ENCODE measurements at regions not wholly inside any gene's neighbourhood (a gene's known extent, or its start where the extent isn't known, plus 50 kb on each side); places are given as distances from the start of the nearest gene placed in this dataset.
A peak's percentile ranks its signal among the peaks of the same experiment; 100 is the strongest.

DNA sequence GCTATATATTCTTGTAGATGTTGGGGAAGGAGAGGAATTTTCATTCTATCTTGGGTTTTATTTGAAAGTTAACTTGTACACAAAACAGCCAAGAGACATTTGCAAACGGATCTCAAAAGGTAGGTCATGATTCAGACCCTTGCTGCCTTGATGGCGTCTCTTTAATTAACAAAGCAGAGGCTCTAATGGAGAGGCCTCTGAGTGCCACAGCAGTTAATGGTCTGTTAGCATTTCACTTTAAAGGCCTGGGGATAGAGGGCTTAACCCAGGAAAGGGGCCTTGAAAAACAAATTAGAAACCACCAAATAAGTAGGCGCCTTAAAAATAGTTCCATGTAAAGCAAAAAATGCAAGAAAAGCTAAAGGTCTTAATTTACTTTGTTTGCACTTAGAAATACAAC lies 836.9 kb upstream of the CELF4 start:
- H3K9ac ChIP-seq (replicated peaks in 1 of 4; ENCODE audit: extremely low read depth in 1 of 4, low read depth in 3 of 4, low read length in 3 of 4): peak overlapping the region in 1 of 4 experiments; percentile 8; a peak in 1 of 7 replicates

More for the DNA sequence above, 836.9 kb upstream of the CELF4 start:
- Histone ChIP-seq H3K36me3 (ENCODE audit: control insufficient read depth in 2 of 4, insufficient read depth in 4 of 4, low read length in 3 of 4) (no peaks in the 10 kb centered on the region), H3K23ac (ENCODE audit: insufficient read length) (no peak overlapping the region), H3K4ac (replicated peaks; ENCODE audit: insufficient read length, low read depth, low read length) (no peak overlapping the region), H2BK5ac (ENCODE audit: low read depth, low read length) (no peak overlapping the region), H3K27me3 (replicated peaks in 1 of 4; ENCODE audit: control insufficient read depth in 3 of 4, extremely low read depth in 1 of 4, insufficient read depth in 3 of 4, low read length in 3 of 4) (no peaks in the 10 kb centered on the region), H3K14ac (ENCODE audit: insufficient read length) (no peak overlapping the region), H4K91ac (replicated peaks; ENCODE audit: insufficient read length, low read length) (no peak overlapping the region), H3K18ac (ENCODE audit: extremely low read depth, low read length) (no peak overlapping the region), H3K79me2 (ENCODE audit: control insufficient read depth in 1 of 2, insufficient read depth in 2 of 2, low read length in 2 of 2) (no peaks in the 10 kb centered on the region), H3K4me3 (ENCODE audit: extremely low read depth in 1 of 4, insufficient read depth in 2 of 4, low read depth in 3 of 4, low read length in 4 of 4) (no peak overlapping the region), H3K23me2 (ENCODE audit: low read depth, low read length) (no peaks in the 10 kb centered on the region), H3K4me2 (ENCODE audit: insufficient read depth in 1 of 2, low read depth in 2 of 2, low read length in 2 of 2) (no peak overlapping the region), H2BK15ac (ENCODE audit: low read length) (no peak overlapping the region), H3K79me1 (ENCODE audit: low read depth, low read length) (no peaks in the 10 kb centered on the region), H2BK20ac (ENCODE audit: low read length) (no peak overlapping the region), H2AFZ (ENCODE audit: low read length) (no peak overlapping the region), H2AK5ac (ENCODE audit: low read depth, low read length) (no peak overlapping the region), H2BK120ac (replicated peaks; ENCODE audit: low read depth, low read length) (no peak overlapping the region), H4K20me1 (replicated peaks in 1 of 2; ENCODE audit: control insufficient read depth in 1 of 2, insufficient read depth in 2 of 2, low read length in 2 of 2) (no peaks in the 10 kb centered on the region), H3K9me3 (ENCODE audit: insufficient read depth in 2 of 2, low read depth in 1 of 2, low read length in 1 of 2) (no peaks in the 10 kb centered on the region), H3K4me1 (replicated peaks in 1 of 4; ENCODE audit: control insufficient read depth in 3 of 4, insufficient read depth in 4 of 4, low read length in 3 of 4) (no peaks in the 10 kb centered on the region), H4K8ac (ENCODE audit: extremely low read depth, insufficient read depth, low read length) (no peak overlapping the region), H4K5ac (ENCODE audit: insufficient read length, low read depth, low read length) (no peak overlapping the region), H3K56ac (replicated peaks; ENCODE audit: insufficient read length, low read depth, low read length) (no peak overlapping the region), H3K27ac (ENCODE audit: low read depth, low read length) (no peak overlapping the region), H2BK12ac (ENCODE audit: low read depth, low read length) (no peak overlapping the region)
- CTCF ChIA-PET (ENCODE audit: partially characterized antibody): no interaction called here
- peak; percentile 32 for FAIRE-seq
- POLR2A ChIA-PET (ENCODE audit: partially characterized antibody): no interaction called here
- peak in 1 of 2 experiments; percentile 17 for DNase-seq (ENCODE audit: low read depth in 1 of 2, low spot score in 2 of 2)
- TF ChIP-seq YY1 (IDR thresholded peaks at IDR 0.05; ENCODE audit: low read depth, low read length) (no peak), RAD21 (IDR thresholded peaks at IDR 0.05 in 1 of 2, conservative IDR thresholded peaks at IDR 0.05 in 1 of 2; ENCODE audit: low read depth in 2 of 2, low read length in 2 of 2) (peak in 1 of 2 experiments; percentile 5; a peak in 1 of 4 replicates), ASH2L (IDR thresholded peaks at IDR 0.05; ENCODE audit: low read length) (no peak), GTF2F1 (IDR thresholded peaks at IDR 0.05; ENCODE audit: borderline replicate concordance, low read depth, low read length) (no peak)
- 37% methylated on average over 3 of the region's 3 CpGs; no CpG with 5 or more reads in 1 of the 2 experiments for WGBS, 2 experiments (ENCODE audit: extremely low coverage in 1 of 2, insufficient coverage in 1 of 2, insufficient read length in 1 of 2, insufficient replicate concordance in 2 of 2, low coverage in 1 of 2, low lambda C conversion rate in 2 of 2, missing lambda C conversion rate in 1 of 2)

Measured in H1 (cell line).